ENCODE measurements at regions not wholly inside any gene's neighbourhood (a gene's known extent, or its start where the extent isn't known, plus 50 kb on each side); places are given as distances from the start of the nearest gene placed in this dataset.

- no peaks in the 10 kb centered on the region for H3K36me3 ChIP-seq (ENCODE audit: control insufficient read depth, insufficient read depth, low read length)
- H4K5ac ChIP-seq (ENCODE audit: low read depth, low read length): no peak overlapping the region
- no peak overlapping the region for H4K91ac ChIP-seq (ENCODE audit: insufficient read depth, low read depth, low read length)
- no peak overlapping the region for H3K4ac ChIP-seq (ENCODE audit: low read depth, low read length)
- H2AK5ac ChIP-seq (ENCODE audit: low read depth, low read length): no peak overlapping the region
- ATAC-seq (ENCODE audit: low read depth): no peak
- H2AK9ac ChIP-seq (replicated peaks; ENCODE audit: low read depth, low read length, poor library complexity): no peak overlapping the region
- no CpG with 5 or more reads among the region's 4 CpGs for WGBS, 2 experiments (ENCODE audit: extremely low coverage in 2 of 2, insufficient read length in 1 of 2)
- BruUV-seq (replicated peaks): no TSS peak
- dilution Hi-C loops (cut with HindIII; ENCODE audit: low sequenced_read_pairs, unreplicated experiment): no loop called here
- no peak overlapping the region for H3K4me2 ChIP-seq (ENCODE audit: low read depth, low read length)
- no peak overlapping the region for H3K14ac ChIP-seq (replicated peaks; ENCODE audit: low read depth, low read length)
- H2BK20ac ChIP-seq (ENCODE audit: low read depth, low read length): no peak overlapping the region
- in situ Hi-C loops (cut with MboI; ENCODE audit: low sequenced_read_pairs): no loop called here
- peaks cover 7% of the 10 kb centered on the region for H3K9me3 ChIP-seq (ENCODE audit: control insufficient read depth, insufficient read depth, low read length)
- no peak overlapping the region for H2AFZ ChIP-seq (replicated peaks; ENCODE audit: low read length, poor library complexity)
- TF ChIP-seq BHLHE40 (IDR thresholded peaks at IDR 0.05; ENCODE audit: low read depth, low read length): no peak
- DNase-seq: no peak
- H2BK120ac ChIP-seq (ENCODE audit: low read depth, low read length): no peak overlapping the region
- H4K20me1 ChIP-seq (ENCODE audit: insufficient read depth, low read length): no peaks in the 10 kb centered on the region
- intact Hi-C loops (cut with micrococcal nuclease): no loop called here
- H3K18ac ChIP-seq (ENCODE audit: low read depth, low read length): no peak overlapping the region
- ChIA-PET POLR2A (ENCODE audit: unreplicated experiment) (no interaction called here), CTCF (no interaction called here)
- H2BK5ac ChIP-seq (ENCODE audit: low read depth, low read length, poor library complexity, severe bottlenecking): no peak overlapping the region
- H3K9ac ChIP-seq (ENCODE audit: low read depth, low read length): no peak overlapping the region
- H3K23ac ChIP-seq (ENCODE audit: low read depth, low read length): no peak overlapping the region
- H3K9me1 ChIP-seq (ENCODE audit: insufficient read depth, low read length): no peaks in the 10 kb centered on the region
- H3K27me3 ChIP-seq (ENCODE audit: control insufficient read depth, insufficient read depth, low read length): no peaks in the 10 kb centered on the region
- H2BK15ac ChIP-seq (ENCODE audit: low read depth, low read length): no peak overlapping the region
- no peak overlapping the region for H3K27ac ChIP-seq (ENCODE audit: insufficient read depth, low read length)
- no peak overlapping the region for H4K8ac ChIP-seq (ENCODE audit: low read depth in 2 of 2, low read length in 2 of 2)
- no peak overlapping the region for H3K4me3 ChIP-seq (ENCODE audit: insufficient read depth, low read depth, low read length)
- H3K4me1 ChIP-seq (ENCODE audit: control insufficient read depth, insufficient read depth, low read length): no peaks in the 10 kb centered on the region
- H3K56ac ChIP-seq (ENCODE audit: extremely low read depth, insufficient read depth, low read length): no peak overlapping the region
- no peaks in the 10 kb centered on the region for H3K79me1 ChIP-seq (ENCODE audit: low read depth in 1 of 2, low read length in 2 of 2)
Observed at GRCh38 chr2:117674172-117674571, 140.3 kb upstream of the DDX18 start.
